ENCODE measurements at regions not wholly inside any gene's neighbourhood (a gene's known extent, or its start where the extent isn't known, plus 50 kb on each side); places are given as distances from the start of the nearest gene placed in this dataset.
"Not testable (repeated sequence)": the region's sequence is repeated elsewhere in the genome, so short reads cannot be mapped to it uniquely, and the experiment has no call there.

DNA sequence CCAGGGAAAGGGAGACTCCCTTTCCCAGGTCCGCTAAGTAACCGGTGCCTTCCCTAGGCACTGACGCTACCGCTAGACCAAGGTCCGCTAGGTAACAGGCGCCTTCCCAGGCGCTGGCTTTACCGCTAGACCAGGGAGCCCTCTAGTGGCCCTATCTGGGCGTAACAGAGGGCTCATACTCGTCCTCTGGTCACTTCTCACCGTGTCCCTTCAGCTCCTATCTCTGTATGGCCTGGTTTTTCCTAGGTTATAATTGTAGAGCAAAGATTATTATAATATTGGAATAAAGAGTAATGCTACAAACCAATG, 921.3 kb upstream of the PCDH10 start:
- peak overlapping the region; percentile 67 for H3K4me2 ChIP-seq (ENCODE audit: low read length)
- H3K4me1 ChIP-seq (ENCODE audit: control insufficient read depth in 1 of 2, insufficient read depth in 2 of 2, low read length in 2 of 2); POLR2A ChIA-PET; RAD21 ChIA-PET (ENCODE audit: low non-redundant PET in 1 of 2, low total read pairs in 2 of 2, uncharacterized antibody in 2 of 2, unreplicated experiment in 2 of 2); H3K27me3 ChIP-seq (ENCODE audit: insufficient read depth, low read length); H3K36me3 ChIP-seq (ENCODE audit: control insufficient read depth in 1 of 2, insufficient read depth in 2 of 2, low read length in 2 of 2); H3K27ac ChIP-seq (ENCODE audit: low read depth, low read length); H4K20me1 ChIP-seq (ENCODE audit: insufficient read depth); H3K9ac ChIP-seq (ENCODE audit: low read length); BruUV-seq (replicated peaks); H3K9me2 ChIP-seq (ENCODE audit: insufficient read depth); H3K9me3 ChIP-seq (ENCODE audit: control insufficient read depth in 1 of 2, insufficient read depth in 1 of 2, low read depth in 1 of 2, low read length in 2 of 2); H3K79me2 ChIP-seq (ENCODE audit: insufficient read depth, low read length): not testable (repeated sequence)
- peak overlapping the region; percentile 23 to 41; a peak in 3 of 4 replicates for H3K4me3 ChIP-seq (replicated peaks in 1 of 2; ENCODE audit: low read depth in 1 of 2, low read length in 2 of 2)
- DNase-seq (ENCODE audit: low read depth, low spot score) (peak; percentile 51), ATAC-seq (peak; percentile 99)
- TF ChIP-seq RAD21 (IDR thresholded peaks at IDR 0.05; ENCODE audit: low read depth) = peak; percentile 76
- TF ChIP-seq, protein P1, sequence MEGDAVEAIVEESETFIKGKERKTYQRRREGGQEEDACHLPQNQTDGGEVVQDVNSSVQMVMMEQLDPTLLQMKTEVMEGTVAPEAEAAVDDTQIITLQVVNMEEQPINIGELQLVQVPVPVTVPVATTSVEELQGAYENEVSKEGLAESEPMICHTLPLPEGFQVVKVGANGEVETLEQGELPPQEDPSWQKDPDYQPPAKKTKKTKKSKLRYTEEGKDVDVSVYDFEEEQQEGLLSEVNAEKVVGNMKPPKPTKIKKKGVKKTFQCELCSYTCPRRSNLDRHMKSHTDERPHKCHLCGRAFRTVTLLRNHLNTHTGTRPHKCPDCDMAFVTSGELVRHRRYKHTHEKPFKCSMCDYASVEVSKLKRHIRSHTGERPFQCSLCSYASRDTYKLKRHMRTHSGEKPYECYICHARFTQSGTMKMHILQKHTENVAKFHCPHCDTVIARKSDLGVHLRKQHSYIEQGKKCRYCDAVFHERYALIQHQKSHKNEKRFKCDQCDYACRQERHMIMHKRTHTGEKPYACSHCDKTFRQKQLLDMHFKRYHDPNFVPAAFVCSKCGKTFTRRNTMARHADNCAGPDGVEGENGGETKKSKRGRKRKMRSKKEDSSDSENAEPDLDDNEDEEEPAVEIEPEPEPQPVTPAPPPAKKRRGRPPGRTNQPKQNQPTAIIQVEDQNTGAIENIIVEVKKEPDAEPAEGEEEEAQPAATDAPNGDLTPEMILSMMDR (IDR thresholded peaks at IDR 0.05 in 2 of 3, conservative IDR thresholded peaks at IDR 0.05 in 1 of 3; ENCODE audit: borderline replicate concordance in 1 of 3, insufficient read depth in 1 of 3, low read depth in 2 of 3, low read length in 2 of 3) = peak; percentile 36 to 67 (median 51); a peak in 5 of 6 replicates
- CTCF ChIA-PET = interaction anchor here (0.8 kb wide), 2 partner anchors 1131 to 1136 kb away, joined by 3 read pairs; no protein-coding TSS in a partner anchor
- peak overlapping the region; percentile 79 for H2AFZ ChIP-seq (ENCODE audit: low read depth, low read length, poor library complexity, severe bottlenecking)
- intact Hi-C loops (cut with micrococcal nuclease) = loop anchor here (5.0 kb wide), 1 partner anchor 1136 kb away; no protein-coding TSS in a partner anchor

DNA sequence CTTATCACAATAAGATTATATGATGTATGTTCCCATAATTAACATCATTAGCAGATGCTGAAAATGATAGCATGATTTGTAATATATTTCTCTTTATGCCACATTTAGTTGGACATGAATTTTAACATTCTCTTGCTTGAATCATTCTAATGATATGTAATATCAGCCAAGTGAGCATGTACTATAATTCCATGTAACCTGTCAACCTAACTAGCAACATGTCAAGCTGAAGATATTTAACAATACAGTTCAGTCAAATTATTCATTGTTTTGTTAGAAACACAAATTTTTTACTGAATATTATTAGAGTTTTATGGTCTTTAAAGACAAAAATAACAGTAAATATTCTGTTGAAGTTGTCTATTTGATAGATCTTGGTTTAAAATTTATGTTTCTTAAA, 920.4 kb upstream of the PCDH10 start:
- POLR2A ChIA-PET = no interaction called here
- RAD21 ChIA-PET (ENCODE audit: low non-redundant PET in 1 of 2, low total read pairs in 2 of 2, uncharacterized antibody in 2 of 2, unreplicated experiment in 2 of 2) = no interaction called here
- CTCF ChIA-PET = interaction anchor here (0.8 kb wide), 1 partner anchor 1137 kb away, joined by 3 read pairs; no protein-coding TSS in a partner anchor
- H3K36me3 ChIP-seq (ENCODE audit: control insufficient read depth in 1 of 2, insufficient read depth in 2 of 2, low read length in 2 of 2) = no peaks in the 10 kb centered on the region
- H3K4me2 ChIP-seq (ENCODE audit: low read length) = no peak overlapping the region
- H3K9me3 ChIP-seq (ENCODE audit: control insufficient read depth in 1 of 2, insufficient read depth in 1 of 2, low read depth in 1 of 2, low read length in 2 of 2) = no peaks in the 10 kb centered on the region
- ATAC-seq (no peak), DNase-seq (ENCODE audit: low read depth, low spot score) (no peak)
- no peak overlapping the region for H3K4me3 ChIP-seq (replicated peaks in 1 of 2; ENCODE audit: low read depth in 1 of 2, low read length in 2 of 2)
- H4K20me1 ChIP-seq (ENCODE audit: insufficient read depth) = no peaks in the 10 kb centered on the region
- no peak overlapping the region for H3K27ac ChIP-seq (ENCODE audit: low read depth, low read length)
- H2AFZ ChIP-seq (ENCODE audit: low read depth, low read length, poor library complexity, severe bottlenecking) = no peak overlapping the region
- H3K9me2 ChIP-seq (ENCODE audit: insufficient read depth) = no peaks in the 10 kb centered on the region
- H3K9ac ChIP-seq (ENCODE audit: low read length) = no peak overlapping the region
- H3K27me3 ChIP-seq (ENCODE audit: insufficient read depth, low read length) = no peaks in the 10 kb centered on the region
- peaks cover 0 to 8% of the 10 kb centered on the region in 2 experiments; a peak in 2 of 4 replicates for H3K4me1 ChIP-seq (ENCODE audit: control insufficient read depth in 1 of 2, insufficient read depth in 2 of 2, low read length in 2 of 2)
- BruUV-seq (replicated peaks) = no TSS peak
- intact Hi-C loops (cut with micrococcal nuclease) = loop anchor here (5.0 kb wide), 1 partner anchor 1136 kb away; no protein-coding TSS in a partner anchor
- H3K79me2 ChIP-seq (ENCODE audit: insufficient read depth, low read length) = no peaks in the 10 kb centered on the region
- TF ChIP-seq ZNF274 (IDR thresholded peaks at IDR 0.05; ENCODE audit: low read depth, low read length) (no peak), ZFX (IDR thresholded peaks at IDR 0.05) (no peak), YY1 (IDR thresholded peaks at IDR 0.05; ENCODE audit: extremely low read depth, insufficient replicate concordance, low read depth, low read length) (no peak), SIN3A (IDR thresholded peaks at IDR 0.05; ENCODE audit: low read depth) (no peak), RAD21 (IDR thresholded peaks at IDR 0.05; ENCODE audit: low read depth) (no peak), JUND (IDR thresholded peaks at IDR 0.05) (no peak), ELF1 (IDR thresholded peaks at IDR 0.05; ENCODE audit: borderline replicate concordance, low read depth) (no peak), POLR2A (IDR thresholded peaks at IDR 0.05; ENCODE audit: borderline replicate concordance, extremely low read depth, insufficient read depth, insufficient read length) (no peak), EZH2phosphoT487 (IDR thresholded peaks at IDR 0.05; ENCODE audit: borderline replicate concordance) (no peak), CBX3 (IDR thresholded peaks at IDR 0.05; ENCODE audit: low read depth) (no peak), SRF (IDR thresholded peaks at IDR 0.05; ENCODE audit: low read depth) (no peak), CEBPB (IDR thresholded peaks at IDR 0.05; ENCODE audit: low read depth) (no peak), SP1 (IDR thresholded peaks at IDR 0.05; ENCODE audit: low read depth) (no peak)
- TF ChIP-seq, protein P2, sequence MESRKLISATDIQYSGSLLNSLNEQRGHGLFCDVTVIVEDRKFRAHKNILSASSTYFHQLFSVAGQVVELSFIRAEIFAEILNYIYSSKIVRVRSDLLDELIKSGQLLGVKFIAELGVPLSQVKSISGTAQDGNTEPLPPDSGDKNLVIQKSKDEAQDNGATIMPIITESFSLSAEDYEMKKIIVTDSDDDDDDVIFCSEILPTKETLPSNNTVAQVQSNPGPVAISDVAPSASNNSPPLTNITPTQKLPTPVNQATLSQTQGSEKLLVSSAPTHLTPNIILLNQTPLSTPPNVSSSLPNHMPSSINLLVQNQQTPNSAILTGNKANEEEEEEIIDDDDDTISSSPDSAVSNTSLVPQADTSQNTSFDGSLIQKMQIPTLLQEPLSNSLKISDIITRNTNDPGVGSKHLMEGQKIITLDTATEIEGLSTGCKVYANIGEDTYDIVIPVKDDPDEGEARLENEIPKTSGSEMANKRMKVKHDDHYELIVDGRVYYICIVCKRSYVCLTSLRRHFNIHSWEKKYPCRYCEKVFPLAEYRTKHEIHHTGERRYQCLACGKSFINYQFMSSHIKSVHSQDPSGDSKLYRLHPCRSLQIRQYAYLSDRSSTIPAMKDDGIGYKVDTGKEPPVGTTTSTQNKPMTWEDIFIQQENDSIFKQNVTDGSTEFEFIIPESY (IDR thresholded peaks at IDR 0.05; ENCODE audit: extremely low read depth, insufficient replicate concordance, low read length) = no peak
- TF ChIP-seq, protein P3, sequence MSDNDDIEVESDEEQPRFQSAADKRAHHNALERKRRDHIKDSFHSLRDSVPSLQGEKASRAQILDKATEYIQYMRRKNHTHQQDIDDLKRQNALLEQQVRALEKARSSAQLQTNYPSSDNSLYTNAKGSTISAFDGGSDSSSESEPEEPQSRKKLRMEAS (IDR thresholded peaks at IDR 0.05) = no peak
